Neural progenitor cell (in vitro differentiated cells): ENCODE measurements at regions not wholly inside any gene's neighbourhood (a gene's known extent, or its start where the extent isn't known, plus 50 kb on each side); places are given as distances from the start of the nearest gene placed in this dataset.

ENCODE experiments used
- DNase-seq: peaks from one replicate; pipeline ENCODE4 v3.0.0-alpha.2; 2016; ENCODE audit warnings: low spot score
- H2AFZ ChIP-seq: fragments of 200-600 bp; sonication (generic); replicated peaks from 2 replicates; pipeline ENCODE4 v1.6.1; 2016; ENCODE audit warnings: antibody characterized with exemption
- H3F3A ChIP-seq: fragments of 200-600 bp; sonication (generic); 2 replicates; pipeline ENCODE4 v1.6.1; 2016; ENCODE audit warnings: antibody characterized with exemption, low read depth
- H3K27ac ChIP-seq: fragments of 200-600 bp; sonication (generic); 2 replicates; pipeline ENCODE4 v1.5.1; 2016; ENCODE audit warnings: mild to moderate bottlenecking
- H3K27me3 ChIP-seq: fragments of 200-600 bp; sonication (generic); 2 replicates; pipeline ENCODE4 v1.6.1; 2016; ENCODE audit warnings: mild to moderate bottlenecking, moderate library complexity
- H3K36me3 ChIP-seq: fragments of 200-600 bp; sonication (generic); 2 replicates; pipeline ENCODE4 v1.5.1; 2016
- H3K4me1 ChIP-seq: fragments of 200-600 bp; sonication (generic); 2 replicates; pipeline ENCODE4 v1.6.1; 2016; ENCODE audit warnings: mixed run types
- H3K4me2 ChIP-seq: fragments of 200-600 bp; sonication (generic); 2 replicates; pipeline ENCODE4 v1.6.1; 2016
- H3K4me3 ChIP-seq: fragments of 200-600 bp; sonication (generic); 2 replicates; pipeline ENCODE4 v1.5.1; 2016
- H3K79me2 ChIP-seq: fragments of 200-600 bp; sonication (generic); 2 replicates; pipeline ENCODE4 v1.6.1; 2016; ENCODE audit warnings: low read depth
- H3K9ac ChIP-seq: fragments of 200-600 bp; sonication (generic); 2 replicates; pipeline ENCODE4 v1.6.1; 2016
- H3K9me3 ChIP-seq: fragments of 200-600 bp; sonication (generic); 2 replicates; pipeline ENCODE4 v1.5.1; 2016; ENCODE audit warnings: low read depth
- H4K20me1 ChIP-seq: fragments of 200-600 bp; sonication (generic); 2 replicates; pipeline ENCODE4 v1.6.1; 2016; ENCODE audit warnings: low read depth
- H3K27ac Mint-ChIP-seq: 3 replicates; pipeline ENCODE4 v1.8.0; 2021; ENCODE audit warnings: mixed read lengths
- H3K27me3 Mint-ChIP-seq: 2 replicates; pipeline ENCODE4 v1.8.0; 2022; ENCODE audit warnings: low read depth, mild to moderate bottlenecking, inconsistent platforms, moderate library complexity, mixed read lengths; ENCODE audit not compliant: insufficient read depth
- H3K36me3 Mint-ChIP-seq: 3 replicates; pipeline ENCODE4 v1.8.0; 2021; ENCODE audit warnings: mixed read lengths
- H3K4me1 Mint-ChIP-seq: 3 replicates; pipeline ENCODE4 v1.8.0; 2021; ENCODE audit warnings: mixed read lengths
- H3K4me3 Mint-ChIP-seq: 3 replicates; pipeline ENCODE4 v1.8.0; 2021; ENCODE audit warnings: mild to moderate bottlenecking, moderate library complexity, mixed read lengths
- H3K9me3 Mint-ChIP-seq: 3 replicates; pipeline ENCODE4 v1.8.0; 2020; ENCODE audit warnings: mixed read lengths
- CTCF ChIP-seq: fragments of 200-600 bp; sonication (generic); IDR thresholded peaks from 2 replicates; pipeline ENCODE4 v1.5.1; 2017; ENCODE audit warnings: antibody characterized with exemption, mild to moderate bottlenecking
- EZH2 ChIP-seq: fragments of 200-600 bp; sonication (generic); IDR thresholded peaks from 2 replicates; pipeline ENCODE4 v1.6.1; 2017; ENCODE audit warnings: antibody characterized with exemption, mild to moderate bottlenecking, moderate library complexity
- EZH2phosphoT487 ChIP-seq: fragments of 200-600 bp; sonication (generic); IDR thresholded peaks from 2 replicates; pipeline ENCODE4 v1.6.1; 2017; ENCODE audit warnings: antibody characterized with exemption

- H2AFZ ChIP-seq = no peak overlapping the region
- no peaks in the 10 kb centered on the region for H4K20me1 ChIP-seq
- Mint-ChIP-seq H3K4me1 (no peaks in the 10 kb centered on the region), H3K4me3 (no peak overlapping the region), H3K9me3 (peaks cover 10% of the 10 kb centered on the region), H3K27me3 (no peaks in the 10 kb centered on the region), H3K36me3 (no peaks in the 10 kb centered on the region), H3K27ac (no peak overlapping the region)
- no peaks in the 10 kb centered on the region for H3F3A ChIP-seq
- no peak overlapping the region for H3K9ac ChIP-seq
- H3K4me1 ChIP-seq = no peaks in the 10 kb centered on the region
- no peaks in the 10 kb centered on the region for H3K9me3 ChIP-seq
- no peaks in the 10 kb centered on the region for H3K79me2 ChIP-seq
- H3K4me2 ChIP-seq = no peak overlapping the region
- no peak for DNase-seq
- no peak for TF ChIP-seq EZH2phosphoT487
- no peak for TF ChIP-seq EZH2
- TF ChIP-seq CTCF = no peak
- H3K36me3 ChIP-seq = no peaks in the 10 kb centered on the region
- H3K27me3 ChIP-seq = no peaks in the 10 kb centered on the region
- no peak overlapping the region for H3K4me3 ChIP-seq
- no peak overlapping the region for H3K27ac ChIP-seq
Measured at GRCh38 chr17:33444731-33445130, 151.6 kb upstream of the ASIC2 start.

- Mint-ChIP-seq H3K4me3 (no peak overlapping the region), H3K4me1 (peaks cover 2% of the 10 kb centered on the region), H3K36me3 (no peaks in the 10 kb centered on the region), H3K27me3 (no peaks in the 10 kb centered on the region), H3K27ac (no peak overlapping the region), H3K9me3 (peaks cover 5% of the 10 kb centered on the region)
- Histone ChIP-seq H3K79me2 (no peaks in the 10 kb centered on the region), H3K4me3 (no peak overlapping the region), H3K27ac (no peak overlapping the region), H2AFZ (no peak overlapping the region), H3K4me1 (no peaks in the 10 kb centered on the region), H3K36me3 (no peaks in the 10 kb centered on the region), H3K9me3 (no peaks in the 10 kb centered on the region), H3K9ac (no peak overlapping the region), H3K4me2 (no peak overlapping the region), H3K27me3 (peaks cover 8% of the 10 kb centered on the region), H4K20me1 (no peaks in the 10 kb centered on the region), H3F3A (no peaks in the 10 kb centered on the region)
- no peak for TF ChIP-seq EZH2phosphoT487
- no peak for TF ChIP-seq EZH2
- TF ChIP-seq CTCF = no peak
- DNase-seq = no peak
Measured at GRCh38 chr17:33447090-33447489, 154.0 kb upstream of the ASIC2 start.

GRCh38 chr17:33451221-33451620 is 158.1 kb upstream of the ASIC2 start:
- peaks cover 8% of the 10 kb centered on the region for H3K4me1 ChIP-seq
- no peak overlapping the region for H3K4me3 ChIP-seq
- no peaks in the 10 kb centered on the region for H3K9me3 ChIP-seq
- no peaks in the 10 kb centered on the region for H3K36me3 Mint-ChIP-seq
- no peak overlapping the region for H3K4me2 ChIP-seq
- H3K4me1 Mint-ChIP-seq = peaks cover 10% of the 10 kb centered on the region
- H3F3A ChIP-seq = no peaks in the 10 kb centered on the region
- no peak overlapping the region for H3K4me3 Mint-ChIP-seq
- H3K27me3 Mint-ChIP-seq = no peaks in the 10 kb centered on the region
- no peaks in the 10 kb centered on the region for H3K36me3 ChIP-seq
- H3K27ac Mint-ChIP-seq = no peak overlapping the region
- TF ChIP-seq EZH2 = no peak
- TF ChIP-seq CTCF = no peak
- no peak for TF ChIP-seq EZH2phosphoT487
- no peak for DNase-seq
- H3K9me3 Mint-ChIP-seq = peaks cover 2% of the 10 kb centered on the region
- peaks cover 19% of the 10 kb centered on the region for H3K27me3 ChIP-seq
- H3K79me2 ChIP-seq = no peaks in the 10 kb centered on the region
- H3K27ac ChIP-seq = no peak overlapping the region
- no peaks in the 10 kb centered on the region for H4K20me1 ChIP-seq
- no peak overlapping the region for H2AFZ ChIP-seq
- H3K9ac ChIP-seq = no peak overlapping the region
